ENCODE measurements at regions not wholly inside any gene's neighbourhood (a gene's known extent, or its start where the extent isn't known, plus 50 kb on each side); places are given as distances from the start of the nearest gene placed in this dataset.

- Mint-ChIP-seq H3K27ac (no peak overlapping the region), H3K4me1 (ENCODE audit: unreplicated experiment) (no peaks in the 10 kb centered on the region), H3K9me3 (peaks cover 8% of the 10 kb centered on the region), H3K4me3 (no peak overlapping the region), H3K36me3 (no peaks in the 10 kb centered on the region), H3K27me3 (no peaks in the 10 kb centered on the region)
- TF ChIP-seq CTCF (conservative IDR thresholded peaks at IDR 0.05): no peak
- DNase-seq (ENCODE audit: extremely low spot score, unreplicated experiment): no peak
Observed at GRCh38 chr7:81648716-81649115, 121.1 kb downstream of the HGF start.

- Mint-ChIP-seq H3K27ac (no peak overlapping the region), H3K4me3 (no peak overlapping the region), H3K36me3 (no peaks in the 10 kb centered on the region), H3K27me3 (no peaks in the 10 kb centered on the region), H3K4me1 (ENCODE audit: unreplicated experiment) (no peaks in the 10 kb centered on the region), H3K9me3 (peaks cover 5% of the 10 kb centered on the region)
- no peak for TF ChIP-seq CTCF (conservative IDR thresholded peaks at IDR 0.05)
- no peak for DNase-seq (ENCODE audit: extremely low spot score, unreplicated experiment)
Observed at GRCh38 chr7:81645435-81645834, 124.4 kb downstream of the HGF start.

- peaks cover 6% of the 10 kb centered on the region for H3K4me1 Mint-ChIP-seq (ENCODE audit: unreplicated experiment)
- no peak for DNase-seq (ENCODE audit: extremely low spot score, unreplicated experiment)
- TF ChIP-seq CTCF (conservative IDR thresholded peaks at IDR 0.05): no peak
- no peak overlapping the region for H3K4me3 Mint-ChIP-seq
- H3K27me3 Mint-ChIP-seq: no peaks in the 10 kb centered on the region
- H3K27ac Mint-ChIP-seq: no peak overlapping the region
- peaks cover 5% of the 10 kb centered on the region for H3K9me3 Mint-ChIP-seq
- no peaks in the 10 kb centered on the region for H3K36me3 Mint-ChIP-seq
Observed at GRCh38 chr7:81641873-81642272, 128.0 kb downstream of the HGF start.

GRCh38 chr7:81638198-81638597, 131.6 kb downstream of the HGF start:
- no peaks in the 10 kb centered on the region for H3K27me3 Mint-ChIP-seq
- no peak overlapping the region for H3K4me3 Mint-ChIP-seq
- no peaks in the 10 kb centered on the region for H3K36me3 Mint-ChIP-seq
- H3K4me1 Mint-ChIP-seq (ENCODE audit: unreplicated experiment): peaks cover 6% of the 10 kb centered on the region
- no peak for DNase-seq (ENCODE audit: extremely low spot score, unreplicated experiment)
- H3K27ac Mint-ChIP-seq: no peak overlapping the region
- peaks cover 5% of the 10 kb centered on the region for H3K9me3 Mint-ChIP-seq
- no peak for TF ChIP-seq CTCF (conservative IDR thresholded peaks at IDR 0.05)

GRCh38 chr7:81637534-81637933, 132.3 kb downstream of the HGF start:
- Mint-ChIP-seq H3K4me1 (ENCODE audit: unreplicated experiment) (peaks cover 6% of the 10 kb centered on the region), H3K27me3 (no peaks in the 10 kb centered on the region), H3K9me3 (peaks cover 5% of the 10 kb centered on the region), H3K27ac (no peak overlapping the region), H3K36me3 (no peaks in the 10 kb centered on the region), H3K4me3 (no peak overlapping the region)
- DNase-seq (ENCODE audit: extremely low spot score, unreplicated experiment): no peak
- no peak for TF ChIP-seq CTCF (conservative IDR thresholded peaks at IDR 0.05)

GRCh38 chr7:81632418-81632817, 137.4 kb downstream of the HGF start:
- H3K9me3 Mint-ChIP-seq: no peaks in the 10 kb centered on the region
- no peak for DNase-seq (ENCODE audit: extremely low spot score, unreplicated experiment)

More at GRCh38 chr7:81632418-81632817, 137.4 kb downstream of the HGF start:
- Mint-ChIP-seq H3K27me3 (no peaks in the 10 kb centered on the region), H3K4me3 (no peak overlapping the region), H3K4me1 (ENCODE audit: unreplicated experiment) (no peaks in the 10 kb centered on the region), H3K36me3 (no peaks in the 10 kb centered on the region), H3K27ac (no peak overlapping the region)
- no peak for TF ChIP-seq CTCF (conservative IDR thresholded peaks at IDR 0.05)

All from type B pancreatic cell (in vitro differentiated cells).